ENCODE measurements at regions not wholly inside any gene's neighbourhood (a gene's known extent, or its start where the extent isn't known, plus 50 kb on each side); places are given as distances from the start of the nearest gene placed in this dataset.

GRCh38 chr4:127000846-127001245 lies 631.9 kb upstream of the INTU start (continued):
- TF ChIP-seq RORB (CRISPR knock-in tag; IDR thresholded peaks at IDR 0.05) = no peak

DNA sequence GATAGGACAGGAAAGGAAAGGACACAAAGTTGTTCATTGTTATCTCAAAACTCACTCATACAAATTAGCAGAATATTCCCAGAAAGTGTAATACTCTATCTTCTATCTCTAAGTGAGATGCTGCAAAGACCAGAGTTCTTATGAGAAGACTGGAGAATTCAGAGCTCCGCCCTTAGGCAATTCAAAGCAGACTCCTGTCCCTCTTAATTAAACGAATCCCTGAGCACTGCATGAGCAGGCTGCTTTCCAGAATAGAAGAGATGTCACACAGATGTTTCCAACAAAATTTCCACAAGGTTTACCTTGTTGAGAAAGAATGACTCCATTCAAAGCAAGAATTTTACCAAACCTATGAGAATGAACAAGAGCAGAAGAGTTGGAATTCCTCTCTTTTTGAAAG lies 630.8 kb upstream of the INTU start:
- H3K27me3 Mint-ChIP-seq (ENCODE audit: low read depth) = no peaks in the 10 kb centered on the region
- no peaks in the 10 kb centered on the region for H3K36me3 Mint-ChIP-seq
- ChIA-PET CTCF (no interaction called here), POLR2A (no interaction called here)
- H3K27ac Mint-ChIP-seq = no peak overlapping the region
- ATAC-seq = no peak
- H3K9me3 Mint-ChIP-seq = no peaks in the 10 kb centered on the region
- H3K4me1 Mint-ChIP-seq = peaks cover 2% of the 10 kb centered on the region; the same call in 1 of the 2 replicates
- TF ChIP-seq ETV6 (CRISPR knock-in tag; IDR thresholded peaks at IDR 0.05) = no peak
- TF ChIP-seq ATF1 (CRISPR knock-in tag; IDR thresholded peaks at IDR 0.05) = no peak
- no peak for TF ChIP-seq ZBTB43 (CRISPR knock-in tag; IDR thresholded peaks at IDR 0.05)
- no peak for TF ChIP-seq TP53 (CRISPR knock-in tag; IDR thresholded peaks at IDR 0.05)
- TF ChIP-seq, protein P1, sequence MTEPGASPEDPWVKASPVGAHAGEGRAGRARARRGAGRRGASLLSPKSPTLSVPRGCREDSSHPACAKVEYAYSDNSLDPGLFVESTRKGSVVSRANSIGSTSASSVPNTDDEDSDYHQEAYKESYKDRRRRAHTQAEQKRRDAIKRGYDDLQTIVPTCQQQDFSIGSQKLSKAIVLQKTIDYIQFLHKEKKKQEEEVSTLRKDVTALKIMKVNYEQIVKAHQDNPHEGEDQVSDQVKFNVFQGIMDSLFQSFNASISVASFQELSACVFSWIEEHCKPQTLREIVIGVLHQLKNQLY (CRISPR knock-in tag; IDR thresholded peaks at IDR 0.05) = no peak
- TF ChIP-seq HMGXB4 (CRISPR knock-in tag; IDR thresholded peaks at IDR 0.05) = no peak
- no peak for TF ChIP-seq PRDM15 (CRISPR knock-in tag; IDR thresholded peaks at IDR 0.05)
- TF ChIP-seq CREM (CRISPR knock-in tag; IDR thresholded peaks at IDR 0.05) = no peak
- TF ChIP-seq, protein P2, sequence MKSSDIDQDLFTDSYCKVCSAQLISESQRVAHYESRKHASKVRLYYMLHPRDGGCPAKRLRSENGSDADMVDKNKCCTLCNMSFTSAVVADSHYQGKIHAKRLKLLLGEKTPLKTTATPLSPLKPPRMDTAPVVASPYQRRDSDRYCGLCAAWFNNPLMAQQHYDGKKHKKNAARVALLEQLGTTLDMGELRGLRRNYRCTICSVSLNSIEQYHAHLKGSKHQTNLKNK (CRISPR knock-in tag; IDR thresholded peaks at IDR 0.05) = no peak
- no peak for TF ChIP-seq PREB (CRISPR knock-in tag; IDR thresholded peaks at IDR 0.05; ENCODE audit: borderline replicate concordance)
- TF ChIP-seq ZNF416 (CRISPR knock-in tag; IDR thresholded peaks at IDR 0.05) = no peak
- TF ChIP-seq CREB1 (CRISPR knock-in tag; IDR thresholded peaks at IDR 0.05) = no peak
- TF ChIP-seq GABPB1 (CRISPR knock-in tag; IDR thresholded peaks at IDR 0.05) = no peak
- TF ChIP-seq FOXK1 (CRISPR knock-in tag; IDR thresholded peaks at IDR 0.05) = no peak
- TF ChIP-seq ELF4 (CRISPR knock-in tag; IDR thresholded peaks at IDR 0.05; ENCODE audit: low read depth) = no peak
- TF ChIP-seq PRRX2 (CRISPR knock-in tag; IDR thresholded peaks at IDR 0.05) = no peak
- TF ChIP-seq, protein P3, sequence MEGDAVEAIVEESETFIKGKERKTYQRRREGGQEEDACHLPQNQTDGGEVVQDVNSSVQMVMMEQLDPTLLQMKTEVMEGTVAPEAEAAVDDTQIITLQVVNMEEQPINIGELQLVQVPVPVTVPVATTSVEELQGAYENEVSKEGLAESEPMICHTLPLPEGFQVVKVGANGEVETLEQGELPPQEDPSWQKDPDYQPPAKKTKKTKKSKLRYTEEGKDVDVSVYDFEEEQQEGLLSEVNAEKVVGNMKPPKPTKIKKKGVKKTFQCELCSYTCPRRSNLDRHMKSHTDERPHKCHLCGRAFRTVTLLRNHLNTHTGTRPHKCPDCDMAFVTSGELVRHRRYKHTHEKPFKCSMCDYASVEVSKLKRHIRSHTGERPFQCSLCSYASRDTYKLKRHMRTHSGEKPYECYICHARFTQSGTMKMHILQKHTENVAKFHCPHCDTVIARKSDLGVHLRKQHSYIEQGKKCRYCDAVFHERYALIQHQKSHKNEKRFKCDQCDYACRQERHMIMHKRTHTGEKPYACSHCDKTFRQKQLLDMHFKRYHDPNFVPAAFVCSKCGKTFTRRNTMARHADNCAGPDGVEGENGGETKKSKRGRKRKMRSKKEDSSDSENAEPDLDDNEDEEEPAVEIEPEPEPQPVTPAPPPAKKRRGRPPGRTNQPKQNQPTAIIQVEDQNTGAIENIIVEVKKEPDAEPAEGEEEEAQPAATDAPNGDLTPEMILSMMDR (IDR thresholded peaks at IDR 0.05) = no peak
- TF ChIP-seq, protein P4, sequence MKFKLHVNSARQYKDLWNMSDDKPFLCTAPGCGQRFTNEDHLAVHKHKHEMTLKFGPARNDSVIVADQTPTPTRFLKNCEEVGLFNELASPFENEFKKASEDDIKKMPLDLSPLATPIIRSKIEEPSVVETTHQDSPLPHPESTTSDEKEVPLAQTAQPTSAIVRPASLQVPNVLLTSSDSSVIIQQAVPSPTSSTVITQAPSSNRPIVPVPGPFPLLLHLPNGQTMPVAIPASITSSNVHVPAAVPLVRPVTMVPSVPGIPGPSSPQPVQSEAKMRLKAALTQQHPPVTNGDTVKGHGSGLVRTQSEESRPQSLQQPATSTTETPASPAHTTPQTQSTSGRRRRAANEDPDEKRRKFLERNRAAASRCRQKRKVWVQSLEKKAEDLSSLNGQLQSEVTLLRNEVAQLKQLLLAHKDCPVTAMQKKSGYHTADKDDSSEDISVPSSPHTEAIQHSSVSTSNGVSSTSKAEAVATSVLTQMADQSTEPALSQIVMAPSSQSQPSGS (CRISPR knock-in tag; IDR thresholded peaks at IDR 0.05; ENCODE audit: borderline replicate concordance, low read depth) = no peak
- H3K4me3 Mint-ChIP-seq = no peak overlapping the region
- no peak for DNase-seq (ENCODE audit: low spot score)
